Rectal smooth muscle tissue (tissue), 1 donor: ENCODE measurements at regions not wholly inside any gene's neighbourhood (a gene's known extent, or its start where the extent isn't known, plus 50 kb on each side); places are given as distances from the start of the nearest gene placed in this dataset.

ENCODE experiments used
- H3K27ac ChIP-seq: one replicate; pipeline ENCODE4 v1.7.0; 2013; ENCODE audit warnings: low read depth, low read length, inconsistent platforms
- H3K27me3 ChIP-seq: one replicate; pipeline ENCODE4 v1.7.0; 2013; ENCODE audit warnings: low read length; ENCODE audit not compliant: control insufficient read depth, insufficient read depth
- H3K36me3 ChIP-seq: one replicate; pipeline ENCODE4 v1.7.0; 2013; ENCODE audit warnings: low read length; ENCODE audit not compliant: control insufficient read depth, insufficient read depth
- H3K4me1 ChIP-seq: one replicate; pipeline ENCODE4 v1.7.0; 2013; ENCODE audit warnings: low read length; ENCODE audit not compliant: control insufficient read depth, insufficient read depth
- H3K4me3 ChIP-seq: one replicate; pipeline ENCODE4 v1.7.0; 2013; ENCODE audit warnings: low read length
- H3K9ac ChIP-seq: one replicate; pipeline ENCODE4 v1.7.0; 2013; ENCODE audit warnings: low read length

GRCh38 chr1:181255270-181255929 lies 166.9 kb downstream of the IER5 start:
- no peak overlapping the region for H3K4me3 ChIP-seq
- peaks cover 4% of the 10 kb centered on the region for H3K4me1 ChIP-seq
- H3K27ac ChIP-seq: no peak overlapping the region
- H3K36me3 ChIP-seq: no peaks in the 10 kb centered on the region
- H3K9ac ChIP-seq: no peak overlapping the region
- H3K27me3 ChIP-seq: no peaks in the 10 kb centered on the region

DNA sequence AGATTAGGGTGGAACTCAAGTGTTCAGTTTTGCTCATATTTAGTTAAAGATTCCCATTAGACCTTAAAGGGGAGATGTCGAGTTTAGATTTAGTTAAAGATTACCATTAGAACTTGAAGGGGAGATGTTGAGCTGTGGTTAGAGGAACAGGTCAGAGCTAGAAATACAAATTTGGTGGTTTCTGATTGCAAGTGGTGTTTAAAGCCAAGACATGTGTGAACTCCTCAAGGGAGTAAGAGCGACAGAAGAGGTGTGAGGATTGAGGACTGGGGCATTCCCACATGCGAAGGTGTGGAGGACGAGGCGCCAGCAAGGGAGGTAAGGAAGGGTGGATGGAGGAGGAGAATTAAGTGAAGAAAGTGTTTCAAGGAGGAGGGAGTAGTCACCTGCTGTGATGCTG lies 168.6 kb downstream of the IER5 start:
- Histone ChIP-seq H3K36me3 (no peaks in the 10 kb centered on the region), H3K27me3 (no peaks in the 10 kb centered on the region), H3K4me1 (no peaks in the 10 kb centered on the region), H3K9ac (no peak overlapping the region), H3K4me3 (no peak overlapping the region), H3K27ac (no peak overlapping the region)

DNA sequence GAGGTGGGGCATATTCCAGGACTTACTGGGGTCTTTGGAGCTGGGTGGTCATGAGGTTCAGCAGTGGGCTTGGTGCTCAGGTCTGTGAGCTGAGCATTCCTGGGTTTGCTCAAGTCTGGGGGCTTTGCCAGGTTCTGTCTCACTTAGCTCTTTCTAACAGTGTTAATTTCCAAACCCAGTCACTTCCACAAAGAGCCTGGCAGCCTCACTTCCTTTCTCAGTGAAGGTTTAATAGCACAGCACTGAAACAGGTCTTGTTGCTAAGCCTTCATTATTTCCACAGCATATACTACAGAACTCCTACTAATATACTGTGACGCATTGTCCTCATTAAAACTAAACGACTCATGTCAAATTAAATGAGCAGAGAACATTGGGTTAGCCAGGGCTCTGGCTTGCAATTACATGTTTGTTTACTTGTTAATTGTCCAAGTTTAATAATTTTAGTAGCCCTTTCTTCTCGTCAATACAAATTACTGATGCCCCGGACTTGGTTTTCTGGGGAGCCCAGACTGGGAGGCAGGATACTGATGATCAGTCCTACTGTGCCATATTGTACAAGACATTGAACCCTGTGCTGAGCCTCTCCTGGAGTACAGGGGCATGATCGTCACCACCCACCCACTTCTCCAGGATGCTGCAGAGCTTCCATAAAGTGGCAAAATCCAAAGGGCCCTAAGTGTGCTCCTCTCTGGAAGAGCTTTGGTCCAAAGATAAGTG lies 170.7 kb downstream of the IER5 start:
- Histone ChIP-seq H3K4me3 (no peak overlapping the region), H3K9ac (no peak overlapping the region), H3K4me1 (no peaks in the 10 kb centered on the region), H3K36me3 (no peaks in the 10 kb centered on the region), H3K27ac (no peak overlapping the region), H3K27me3 (no peaks in the 10 kb centered on the region)

GRCh38 chr1:181260271-181260670 lies 171.8 kb downstream of the IER5 start:
- H3K9ac ChIP-seq: no peak overlapping the region
- no peaks in the 10 kb centered on the region for H3K4me1 ChIP-seq

GRCh38 chr1:181260994-181261393 lies 172.5 kb downstream of the IER5 start:
- H3K27ac ChIP-seq: no peak overlapping the region
- no peak overlapping the region for H3K9ac ChIP-seq
- no peaks in the 10 kb centered on the region for H3K36me3 ChIP-seq
- H3K27me3 ChIP-seq: no peaks in the 10 kb centered on the region
- H3K4me1 ChIP-seq: no peaks in the 10 kb centered on the region
- H3K4me3 ChIP-seq: no peak overlapping the region

More at GRCh38 chr1:181260271-181260670, 171.8 kb downstream of the IER5 start:
- H3K27ac ChIP-seq: no peak overlapping the region
- no peak overlapping the region for H3K4me3 ChIP-seq
- no peaks in the 10 kb centered on the region for H3K36me3 ChIP-seq
- no peaks in the 10 kb centered on the region for H3K27me3 ChIP-seq

DNA sequence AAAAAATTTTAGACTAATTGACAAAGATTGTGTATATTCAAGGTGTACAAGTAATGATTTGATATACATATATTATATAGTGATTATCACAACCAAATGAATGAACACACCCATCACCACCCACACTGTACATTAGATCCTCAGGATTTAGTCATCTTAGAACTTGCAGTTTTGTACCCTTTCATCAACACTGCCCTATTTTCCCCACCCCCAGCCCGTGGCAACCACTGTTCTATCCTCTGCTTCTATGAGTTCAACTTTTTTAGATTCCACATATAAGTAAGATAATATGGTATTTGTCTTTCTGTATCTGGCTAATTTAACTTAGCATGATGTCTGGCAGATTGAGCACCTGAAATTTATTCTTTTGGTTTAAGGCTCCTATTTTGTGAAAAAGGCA lies 173.6 kb downstream of the IER5 start:
- Histone ChIP-seq H3K27me3 (no peaks in the 10 kb centered on the region), H3K36me3 (no peaks in the 10 kb centered on the region), H3K4me1 (no peaks in the 10 kb centered on the region), H3K4me3 (no peak overlapping the region), H3K9ac (no peak overlapping the region), H3K27ac (no peak overlapping the region)

DNA sequence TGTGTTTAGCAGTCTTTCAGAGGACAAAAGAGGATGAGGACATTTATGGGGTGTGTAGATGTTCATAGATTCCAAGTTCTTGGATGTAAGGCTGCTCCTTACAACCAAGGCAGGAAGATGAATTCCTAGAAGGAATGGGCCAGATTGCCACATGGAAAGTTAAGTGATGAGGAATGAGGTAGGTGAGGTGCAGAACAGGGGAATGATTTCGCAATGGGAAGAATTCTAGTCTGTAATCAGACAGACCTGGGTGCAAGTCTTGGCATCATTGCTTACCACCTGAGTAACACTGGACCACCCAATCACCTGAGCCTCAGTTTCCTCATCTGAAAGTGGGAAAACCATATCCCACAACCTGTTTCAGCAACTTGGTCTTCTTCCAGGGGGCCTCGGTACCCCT lies 174.9 kb downstream of the IER5 start:
- Histone ChIP-seq H3K27me3 (no peaks in the 10 kb centered on the region), H3K27ac (no peak overlapping the region), H3K4me1 (no peaks in the 10 kb centered on the region), H3K4me3 (no peak overlapping the region), H3K9ac (no peak overlapping the region), H3K36me3 (no peaks in the 10 kb centered on the region)

DNA sequence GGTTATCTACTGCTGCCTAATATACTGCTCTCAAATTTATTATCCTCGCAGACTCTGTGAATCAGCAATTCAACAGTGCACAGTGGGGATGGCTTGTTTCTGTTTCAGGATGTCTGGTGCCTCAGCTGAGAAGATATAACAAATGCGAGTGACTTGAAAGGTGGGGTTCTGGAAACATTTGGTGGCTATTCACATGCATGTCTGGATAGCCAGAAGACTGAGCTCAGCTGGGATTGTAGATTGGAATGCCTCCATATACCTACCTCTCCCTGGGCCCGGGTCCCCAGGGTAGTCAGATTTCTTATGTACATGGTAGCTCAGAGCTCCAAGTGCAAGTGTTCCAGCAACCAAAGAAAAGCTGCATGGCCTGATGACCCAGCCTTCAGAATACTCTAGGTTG lies 176.3 kb downstream of the IER5 start:
- Histone ChIP-seq H3K36me3 (no peaks in the 10 kb centered on the region), H3K9ac (no peak overlapping the region), H3K4me1 (no peaks in the 10 kb centered on the region), H3K27ac (no peak overlapping the region), H3K27me3 (no peaks in the 10 kb centered on the region), H3K4me3 (no peak overlapping the region)

GRCh38 chr1:181284978-181285377 lies 196.5 kb downstream of the IER5 start:
- Histone ChIP-seq H3K36me3 (no peaks in the 10 kb centered on the region), H3K27ac (no peak overlapping the region), H3K27me3 (no peaks in the 10 kb centered on the region), H3K9ac (no peak overlapping the region), H3K4me1 (no peaks in the 10 kb centered on the region), H3K4me3 (no peak overlapping the region)

- Histone ChIP-seq H3K9ac (no peak overlapping the region), H3K4me1 (no peaks in the 10 kb centered on the region), H3K36me3 (no peaks in the 10 kb centered on the region), H3K27me3 (no peaks in the 10 kb centered on the region), H3K27ac (no peak overlapping the region), H3K4me3 (no peak overlapping the region)
These were observed 188.1 kb upstream of the CACNA1E start for GRCh38 chr1:181295217-181295616.

- Histone ChIP-seq H3K4me3 (no peak overlapping the region), H3K9ac (no peak overlapping the region)
These were observed 187.1 kb upstream of the CACNA1E start for GRCh38 chr1:181296180-181296579.

DNA sequence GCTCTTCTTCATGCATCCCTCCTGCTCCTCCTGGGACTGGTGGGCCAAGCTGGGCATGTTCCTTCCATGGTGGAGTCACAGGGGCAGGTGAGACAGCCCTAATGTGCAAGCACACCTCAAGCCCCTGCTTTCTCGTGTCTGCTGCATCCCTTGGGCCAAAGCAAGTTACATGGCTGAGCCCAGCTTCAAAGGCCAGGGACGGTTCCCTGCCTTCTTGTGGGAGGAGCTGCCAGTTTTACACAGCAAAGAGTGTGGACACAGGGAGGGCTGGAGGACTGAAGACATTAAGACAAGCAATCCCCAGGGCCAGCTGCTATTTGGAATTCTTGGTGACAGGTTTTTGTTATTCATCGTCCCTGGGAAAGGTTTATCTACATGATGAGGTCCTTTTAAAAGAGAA lies 175.2 kb upstream of the CACNA1E start:
- H3K27me3 ChIP-seq: no peaks in the 10 kb centered on the region
- no peaks in the 10 kb centered on the region for H3K36me3 ChIP-seq
- H3K9ac ChIP-seq: no peak overlapping the region
- H3K27ac ChIP-seq: no peak overlapping the region
- H3K4me1 ChIP-seq: no peaks in the 10 kb centered on the region
- H3K4me3 ChIP-seq: no peak overlapping the region

More at GRCh38 chr1:181296180-181296579, 187.1 kb upstream of the CACNA1E start:
- H3K4me1 ChIP-seq: no peaks in the 10 kb centered on the region
- no peaks in the 10 kb centered on the region for H3K36me3 ChIP-seq
- H3K27me3 ChIP-seq: no peaks in the 10 kb centered on the region
- no peak overlapping the region for H3K27ac ChIP-seq

DNA sequence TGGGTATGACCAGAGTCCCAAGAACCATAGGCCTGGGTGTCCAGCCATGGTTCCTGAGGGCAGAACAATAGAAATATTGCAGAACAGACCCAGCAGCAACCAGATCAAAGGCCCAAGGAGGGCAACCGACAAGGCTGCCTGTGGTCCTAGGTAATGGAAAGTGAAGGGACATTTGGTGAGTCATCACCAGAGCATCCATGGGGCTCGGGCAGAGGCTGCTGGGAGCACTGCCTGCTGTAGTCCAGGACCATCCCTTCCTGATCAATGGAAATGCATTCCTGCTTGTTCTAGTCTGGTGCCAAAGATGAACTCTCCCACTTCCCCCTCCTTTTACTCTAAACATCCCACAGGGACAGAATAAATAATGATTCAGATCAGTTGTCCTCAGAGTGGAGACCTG lies 172.8 kb upstream of the CACNA1E start:
- H3K4me1 ChIP-seq: no peaks in the 10 kb centered on the region
- H3K27me3 ChIP-seq: peaks cover 1% of the 10 kb centered on the region
- no peaks in the 10 kb centered on the region for H3K36me3 ChIP-seq
- no peak overlapping the region for H3K4me3 ChIP-seq
- H3K27ac ChIP-seq: no peak overlapping the region
- no peak overlapping the region for H3K9ac ChIP-seq
